ENCODE measurements at regions not wholly inside any gene's neighbourhood (a gene's known extent, or its start where the extent isn't known, plus 50 kb on each side); places are given as distances from the start of the nearest gene placed in this dataset.

GRCh38 chr1:4931486-4931885 lies 277.1 kb downstream of the AJAP1 start:
- DNase-seq (ENCODE audit: low read depth), result no peak
- no peak overlapping the region for H3K4me3 ChIP-seq (ENCODE audit: low read depth, low read length)

GRCh38 chr1:4928186-4928585 lies 273.8 kb downstream of the AJAP1 start:
- DNase-seq (ENCODE audit: low read depth), result no peak
- H3K4me3 ChIP-seq (ENCODE audit: low read depth, low read length), result no peak overlapping the region

- H3K4me3 ChIP-seq (ENCODE audit: low read depth, low read length), result no peak overlapping the region
- no peak for DNase-seq (ENCODE audit: low read depth)
Measured at GRCh38 chr1:4924356-4924755, 269.9 kb downstream of the AJAP1 start.

GRCh38 chr1:4916610-4917009 lies 262.2 kb downstream of the AJAP1 start:
- H3K4me3 ChIP-seq (ENCODE audit: low read depth, low read length), result no peak overlapping the region
- no peak for DNase-seq (ENCODE audit: low read depth)

GRCh38 chr1:4915154-4915553 lies 260.7 kb downstream of the AJAP1 start:
- no peak overlapping the region for H3K4me3 ChIP-seq (ENCODE audit: low read depth, low read length)
- DNase-seq (ENCODE audit: low read depth), result no peak

GRCh38 chr1:4908486-4908885 lies 254.1 kb downstream of the AJAP1 start:
- no peak for DNase-seq (ENCODE audit: low read depth)
- no peak overlapping the region for H3K4me3 ChIP-seq (ENCODE audit: low read depth, low read length)

GRCh38 chr1:4894566-4894965 lies 240.2 kb downstream of the AJAP1 start:
- DNase-seq (ENCODE audit: low read depth), result no peak
- H3K4me3 ChIP-seq (ENCODE audit: low read depth, low read length), result no peak overlapping the region

- no peak for DNase-seq (ENCODE audit: low read depth)
- H3K4me3 ChIP-seq (ENCODE audit: low read depth, low read length), result no peak overlapping the region
Measured at GRCh38 chr1:4880626-4881025, 226.2 kb downstream of the AJAP1 start.

GRCh38 chr1:4877426-4877825 lies 223.0 kb downstream of the AJAP1 start:
- no peak for DNase-seq (ENCODE audit: low read depth)
- no peak overlapping the region for H3K4me3 ChIP-seq (ENCODE audit: low read depth, low read length)

GRCh38 chr1:4871373-4871772 lies 217.0 kb downstream of the AJAP1 start:
- no peak overlapping the region for H3K4me3 ChIP-seq (ENCODE audit: low read depth, low read length)

GRCh38 chr1:4868521-4868920 lies 214.1 kb downstream of the AJAP1 start:
- H3K4me3 ChIP-seq (ENCODE audit: low read depth, low read length), result no peak overlapping the region
- no peak for DNase-seq (ENCODE audit: low read depth)

More at GRCh38 chr1:4871373-4871772, 217.0 kb downstream of the AJAP1 start:
- no peak for DNase-seq (ENCODE audit: low read depth)

GRCh38 chr1:4856396-4856795 lies 202.0 kb downstream of the AJAP1 start:
- no peak for DNase-seq (ENCODE audit: low read depth)
- H3K4me3 ChIP-seq (ENCODE audit: low read depth, low read length), result no peak overlapping the region

- no peak for DNase-seq (ENCODE audit: low read depth)
- H3K4me3 ChIP-seq (ENCODE audit: low read depth, low read length), result no peak overlapping the region
Measured at GRCh38 chr1:4854367-4854766, 200.0 kb downstream of the AJAP1 start.

GRCh38 chr1:4853904-4854303 lies 199.5 kb downstream of the AJAP1 start:
- no peak for DNase-seq (ENCODE audit: low read depth)

GRCh38 chr1:4851385-4852065 lies 197.1 kb downstream of the AJAP1 start:
- no peak for DNase-seq (ENCODE audit: low read depth)
- no peak overlapping the region for H3K4me3 ChIP-seq (ENCODE audit: low read depth, low read length)

More at GRCh38 chr1:4853904-4854303, 199.5 kb downstream of the AJAP1 start:
- H3K4me3 ChIP-seq (ENCODE audit: low read depth, low read length), result no peak overlapping the region

- DNase-seq (ENCODE audit: low read depth), result no peak
- no peak overlapping the region for H3K4me3 ChIP-seq (ENCODE audit: low read depth, low read length)
Measured at GRCh38 chr1:4848431-4848830, 194.0 kb downstream of the AJAP1 start.

GRCh38 chr1:4847711-4848110 lies 193.3 kb downstream of the AJAP1 start:
- DNase-seq (ENCODE audit: low read depth), result no peak
- no peak overlapping the region for H3K4me3 ChIP-seq (ENCODE audit: low read depth, low read length)
